Ishikawa (cell line): ENCODE measurements at regions not wholly inside any gene's neighbourhood (a gene's known extent, or its start where the extent isn't known, plus 50 kb on each side); places are given as distances from the start of the nearest gene placed in this dataset.

Source experiments
- CEBPB ChIP-seq: IDR thresholded peaks from 2 replicates; pipeline ENCODE4 v1.6.1; 2012
- CREB1 ChIP-seq: IDR thresholded peaks from 2 replicates; pipeline ENCODE4 v1.6.1; 2012; ENCODE audit warnings: low read depth
- EGR1 ChIP-seq: IDR thresholded peaks from 2 replicates; pipeline ENCODE4 v1.6.1; 2012
- EP300 ChIP-seq: IDR thresholded peaks from 2 replicates; pipeline ENCODE4 v1.6.1; 2012; ENCODE audit warnings: borderline replicate concordance
- FOXM1 ChIP-seq: IDR thresholded peaks from 2 replicates; pipeline ENCODE4 v1.6.1; 2012; ENCODE audit warnings: low read depth, borderline replicate concordance
- MAX ChIP-seq: IDR thresholded peaks from 2 replicates; pipeline ENCODE4 v1.6.1; 2012
- NFIC ChIP-seq: IDR thresholded peaks from 2 replicates; pipeline ENCODE4 v1.6.1; 2012
- RAD21 ChIP-seq: IDR thresholded peaks from 2 replicates; pipeline ENCODE4 v1.6.1; 2012; ENCODE audit warnings: low read depth
- REST ChIP-seq: IDR thresholded peaks from 2 replicates; pipeline ENCODE4 v1.6.1; 2012; ENCODE audit warnings: low read depth, mild to moderate bottlenecking
- TAF1 ChIP-seq: IDR thresholded peaks from 2 replicates; pipeline ENCODE4 v1.6.1; 2012; ENCODE audit warnings: low read depth, mild to moderate bottlenecking
- TCF12 ChIP-seq: IDR thresholded peaks from 2 replicates; pipeline ENCODE4 v1.6.1; 2012; ENCODE audit warnings: low read depth
- TEAD4 ChIP-seq: IDR thresholded peaks from 2 replicates; pipeline ENCODE4 v1.6.1; 2012
- USF1 ChIP-seq: IDR thresholded peaks from 2 replicates; pipeline ENCODE4 v1.6.1; 2012
- YY1 ChIP-seq: IDR thresholded peaks from 2 replicates; pipeline ENCODE4 v1.6.1; 2012; ENCODE audit warnings: low read depth
- ZBTB7A ChIP-seq: IDR thresholded peaks from 2 replicates; pipeline ENCODE4 v1.6.1; 2012; ENCODE audit warnings: low read depth

- no peak for TF ChIP-seq TEAD4
- TF ChIP-seq RAD21: no peak
- no peak for TF ChIP-seq YY1
- TF ChIP-seq CEBPB: no peak
- no peak for TF ChIP-seq TCF12
- TF ChIP-seq EGR1: no peak
- TF ChIP-seq EP300: no peak
- no peak for TF ChIP-seq NFIC
- TF ChIP-seq FOXM1: no peak
- no peak for TF ChIP-seq TAF1
- TF ChIP-seq ZBTB7A: no peak
- no peak for TF ChIP-seq MAX
- TF ChIP-seq REST: no peak
- no peak for TF ChIP-seq USF1
- no peak for TF ChIP-seq CREB1
Observed at GRCh38 chr2:18262601-18263000, 297.9 kb downstream of the RDH14 start.

GRCh38 chr2:18253686-18254197 is 306.7 kb downstream of the RDH14 start:
- TF ChIP-seq MAX (no peak), USF1 (no peak), TEAD4 (no peak)

- no peak for TF ChIP-seq TAF1
- no peak for TF ChIP-seq EP300
- no peak for TF ChIP-seq CEBPB
- TF ChIP-seq NFIC: no peak
- no peak for TF ChIP-seq FOXM1
- no peak for TF ChIP-seq USF1
- no peak for TF ChIP-seq RAD21
- TF ChIP-seq CREB1: no peak
- TF ChIP-seq REST: no peak
- TF ChIP-seq MAX: no peak
- no peak for TF ChIP-seq TCF12
- TF ChIP-seq TEAD4: no peak
Observed at GRCh38 chr2:18251486-18251885, 309.0 kb downstream of the RDH14 start.

GRCh38 chr2:18247282-18248110 is 313.0 kb downstream of the RDH14 start:
- no peak for TF ChIP-seq REST
- TF ChIP-seq EP300: no peak
- TF ChIP-seq TEAD4: no peak
- no peak for TF ChIP-seq FOXM1
- no peak for TF ChIP-seq TCF12
- no peak for TF ChIP-seq TAF1
- TF ChIP-seq CREB1: no peak
- TF ChIP-seq ZBTB7A: no peak
- no peak for TF ChIP-seq MAX
- no peak for TF ChIP-seq NFIC
- no peak for TF ChIP-seq YY1
- TF ChIP-seq RAD21: no peak
- TF ChIP-seq CEBPB: no peak
- no peak for TF ChIP-seq EGR1
- TF ChIP-seq USF1: no peak
